H9 (cell line): ENCODE measurements at regions not wholly inside any gene's neighbourhood (a gene's known extent, or its start where the extent isn't known, plus 50 kb on each side); places are given as distances from the start of the nearest gene placed in this dataset.

ENCODE experiments used
- DNase-seq: peaks from one replicate; pipeline ENCODE4 v3.0.0-alpha.2; 2017
- H2AFZ ChIP-seq: one replicate; pipeline ENCODE4 v1.6.1; 2013; ENCODE audit warnings: mild to moderate bottlenecking, low read length, control low read depth, moderate library complexity
- H2AK5ac ChIP-seq: 2 replicates; pipeline ENCODE4 v1.6.1; 2013; ENCODE audit warnings: low read length, control low read depth, mixed read lengths; ENCODE audit not compliant: insufficient read length
- H2BK120ac ChIP-seq: one replicate; pipeline ENCODE4 v1.6.1; 2013; ENCODE audit warnings: low read depth, mild to moderate bottlenecking, low read length, control low read depth, inconsistent platforms; ENCODE audit not compliant: poor library complexity, severe bottlenecking
- H2BK12ac ChIP-seq: 2 replicates; pipeline ENCODE4 v1.6.1; 2013; ENCODE audit warnings: low read length, control low read depth, mixed read lengths, low read depth; ENCODE audit not compliant: insufficient read length
- H2BK15ac ChIP-seq: 2 replicates; pipeline ENCODE4 v1.6.1; 2013; ENCODE audit warnings: low read depth, low read length, control low read depth
- H2BK20ac ChIP-seq: one replicate; pipeline ENCODE4 v1.6.1; 2013; ENCODE audit warnings: low read depth, mild to moderate bottlenecking, low read length, control low read depth, inconsistent platforms; ENCODE audit not compliant: poor library complexity, severe bottlenecking
- H2BK5ac ChIP-seq: 2 replicates; pipeline ENCODE4 v1.6.1; 2013; ENCODE audit warnings: low read length, control low read depth, mixed read lengths; ENCODE audit not compliant: insufficient read length
- H3K14ac ChIP-seq: 2 replicates; pipeline ENCODE4 v1.6.1; 2013; ENCODE audit warnings: low read length, control low read depth; ENCODE audit not compliant: insufficient read depth
- H3K18ac ChIP-seq: 2 replicates; pipeline ENCODE4 v1.6.1; 2013; ENCODE audit warnings: low read depth, mild to moderate bottlenecking, mixed read lengths, low read length, control low read depth; ENCODE audit not compliant: insufficient read length
- H3K23ac ChIP-seq: 2 replicates; pipeline ENCODE4 v1.6.1; 2013; ENCODE audit warnings: low read length, control low read depth, mixed read lengths, low read depth; ENCODE audit not compliant: insufficient read length
- H3K23me2 ChIP-seq: 2 replicates; pipeline ENCODE4 v1.6.1; 2013; ENCODE audit warnings: low read depth, mild to moderate bottlenecking, mixed read lengths, low read length, control low read depth; ENCODE audit not compliant: insufficient read length, poor library complexity, severe bottlenecking
- H3K27ac ChIP-seq: 2 replicates; pipeline ENCODE4 v1.5.1; 2013; ENCODE audit warnings: low read length, control low read depth, mixed read lengths, low read depth; ENCODE audit not compliant: insufficient read length
- H3K27me3 ChIP-seq: 2 replicates; pipeline ENCODE4 v1.6.1; 2013; ENCODE audit warnings: low read length, control low read depth, inconsistent platforms; ENCODE audit not compliant: insufficient read depth
- H3K4ac ChIP-seq: 2 replicates; pipeline ENCODE4 v1.6.1; 2013; ENCODE audit warnings: low read depth, mild to moderate bottlenecking, control low read depth, inconsistent platforms, low read length, moderate library complexity
- H3K4me1 ChIP-seq: 2 replicates; pipeline ENCODE4 v1.6.1; 2013; ENCODE audit warnings: low read length, control low read depth, inconsistent platforms; ENCODE audit not compliant: insufficient read depth
- H3K4me2 ChIP-seq: 2 replicates; pipeline ENCODE4 v1.6.1; 2013; ENCODE audit warnings: low read length, control low read depth, mixed read lengths; ENCODE audit not compliant: insufficient read length, insufficient read depth
- H3K56ac ChIP-seq: 2 replicates; pipeline ENCODE4 v1.6.1; 2013; ENCODE audit warnings: low read depth, mild to moderate bottlenecking, mixed read lengths, low read length, control low read depth; ENCODE audit not compliant: insufficient read length
- H3K79me1 ChIP-seq: 2 replicates; pipeline ENCODE4 v1.6.1; 2013; ENCODE audit warnings: low read depth, mild to moderate bottlenecking, moderate library complexity, low read length, control low read depth, inconsistent platforms; ENCODE audit not compliant: insufficient read depth, poor library complexity, severe bottlenecking
- H3K79me2 ChIP-seq: 2 replicates; pipeline ENCODE4 v1.6.1; 2013; ENCODE audit warnings: low read length, control low read depth, inconsistent platforms; ENCODE audit not compliant: insufficient read depth
- H3K9ac ChIP-seq: 2 replicates; pipeline ENCODE4 v1.6.1; 2013; ENCODE audit warnings: low read length, control low read depth, mixed read lengths; ENCODE audit not compliant: insufficient read length; ENCODE audit errors: extremely low read depth
- H3K9me3 ChIP-seq: one replicate; pipeline ENCODE4 v1.6.1; 2013; ENCODE audit warnings: low read depth, low read length, inconsistent platforms; ENCODE audit not compliant: control insufficient read depth
- H3T11ph ChIP-seq: one replicate; pipeline ENCODE4 v1.6.1; 2013; ENCODE audit warnings: mild to moderate bottlenecking, low read length, control low read depth, inconsistent platforms
- H4K20me1 ChIP-seq: one replicate; pipeline ENCODE4 v1.6.1; 2013; ENCODE audit not compliant: control insufficient read depth, insufficient read length, insufficient read depth
- H4K5ac ChIP-seq: 2 replicates; pipeline ENCODE4 v1.6.1; 2013; ENCODE audit warnings: low read depth, mild to moderate bottlenecking, mixed read lengths, low read length, control low read depth; ENCODE audit not compliant: insufficient read length
- H4K8ac ChIP-seq: replicated peaks from 2 replicates; pipeline ENCODE4 v1.6.1; 2013; ENCODE audit warnings: low read length, control low read depth, mixed read lengths, low read depth; ENCODE audit not compliant: insufficient read length
- H4K91ac ChIP-seq: 2 replicates; pipeline ENCODE4 v1.6.1; 2013; ENCODE audit warnings: low read depth, mild to moderate bottlenecking, moderate library complexity, mixed read lengths, low read length, control low read depth; ENCODE audit not compliant: insufficient read length
- H3K27ac Mint-ChIP-seq, 3 experiments: 2 replicates in 2 of 3; 3 replicates in 1 of 3; pipeline ENCODE4 v1.8.0; 2020 to 2021; ENCODE audit warnings: mixed read lengths in 3 of 3, mild to moderate bottlenecking in 1 of 3, moderate library complexity in 1 of 3
- H3K27me3 Mint-ChIP-seq: 2 replicates; pipeline ENCODE4 v1.8.0; 2021; ENCODE audit warnings: low read depth, mild to moderate bottlenecking, moderate library complexity, mixed read lengths
- H3K36me3 Mint-ChIP-seq, 3 experiments: 2 replicates in 2 of 3; 3 replicates in 1 of 3; pipeline ENCODE4 v1.8.0; 2020 to 2021; ENCODE audit warnings: low read depth in 3 of 3, mixed read lengths in 3 of 3; ENCODE audit not compliant: insufficient read depth in 1 of 3
- H3K4me1 Mint-ChIP-seq, 2 experiments: 2 replicates each; pipeline ENCODE4 v1.8.0; 2020; ENCODE audit warnings: mixed read lengths in 2 of 2
- H3K4me3 Mint-ChIP-seq, 2 experiments: 2 replicates in 1 of 2; 3 replicates in 1 of 2; pipeline ENCODE4 v1.8.0; 2020 to 2021; ENCODE audit warnings: mild to moderate bottlenecking in 2 of 2, mixed read lengths in 2 of 2, moderate library complexity in 1 of 2
- H3K9me3 Mint-ChIP-seq, 2 experiments: 2 replicates in 1 of 2; 3 replicates in 1 of 2; pipeline ENCODE4 v1.8.0; 2020; ENCODE audit warnings: mild to moderate bottlenecking in 2 of 2, mixed read lengths in 2 of 2, moderate library complexity in 1 of 2
- WGBS: extraction: QIAGEN DNeasy Blood & Tissue Kit; methylation state at CpG from one replicate; pipeline ENCODE4 v1.1.7; 2013; ENCODE audit warnings: missing lambda C conversion rate, low lambda C conversion rate, mixed read lengths; ENCODE audit not compliant: insufficient read length; ENCODE audit errors: extremely low coverage; 5-methylcytosine and 5-hydroxymethylcytosine counted together
- TF ChIP-seq, protein P1 (sequence below): fragments of 200-600 bp; sonication (generic); conservative IDR thresholded peaks from 3 replicates; pipeline ENCODE4 v1.8.0; 2021; ENCODE audit warnings: antibody characterized with exemption, mild to moderate bottlenecking

DNA sequence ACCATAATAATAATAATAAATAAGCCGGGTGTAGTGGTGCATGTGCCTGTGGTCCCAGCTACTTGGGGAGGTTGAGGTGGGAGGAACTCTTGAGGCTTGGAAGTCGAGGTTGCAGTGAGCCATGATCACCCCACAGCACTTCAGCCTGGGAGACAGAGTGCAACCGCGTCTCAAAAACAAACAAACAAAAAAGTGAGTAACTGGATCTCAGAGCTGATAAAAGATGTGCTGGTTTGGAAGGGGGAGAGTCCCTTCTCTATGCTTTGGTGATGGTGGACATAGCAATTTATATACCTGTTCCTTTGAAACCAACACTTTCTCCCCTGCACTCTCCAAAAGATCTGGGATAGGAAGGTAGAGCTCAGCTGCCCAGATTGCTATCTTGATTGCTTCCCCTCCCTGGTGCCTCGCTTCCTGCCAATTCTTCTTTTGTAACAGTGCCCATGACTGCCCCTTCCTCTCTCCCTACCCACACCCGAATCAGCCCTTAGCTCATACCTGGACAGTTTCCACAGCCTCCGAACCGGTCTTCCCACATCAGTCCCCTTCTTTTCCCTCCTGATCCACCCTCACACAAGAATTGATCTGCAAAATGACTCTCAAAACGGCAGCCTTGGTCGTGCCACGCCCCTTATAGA, 55.1 kb upstream of the UBE2E1 start:
- Histone ChIP-seq H3K23ac (no peak overlapping the region), H3K27ac (no peak overlapping the region), H3K9me3 (no peaks in the 10 kb centered on the region), H2BK20ac (no peak overlapping the region), H2AK5ac (no peak overlapping the region), H3K23me2 (peaks cover 4% of the 10 kb centered on the region), H3K79me2 (no peaks in the 10 kb centered on the region), H3K4ac (no peak overlapping the region), H3K9ac (no peak overlapping the region), H2AFZ (peak overlapping the region; percentile 17), H4K8ac (no peak overlapping the region), H3K56ac (no peak overlapping the region), H3K14ac (peak overlapping the region; percentile 50; the same call in 1 of the 2 replicates), H3T11ph (no peak overlapping the region), H4K5ac (no peak overlapping the region), H3K4me1 (peaks cover 7% of the 10 kb centered on the region), H2BK15ac (no peak overlapping the region), H4K91ac (no peak overlapping the region), H4K20me1 (no peaks in the 10 kb centered on the region), H2BK5ac (no peak overlapping the region), H3K4me2 (peak overlapping the region; percentile 31), H2BK120ac (no peak overlapping the region), H2BK12ac (no peak overlapping the region), H3K27me3 (no peaks in the 10 kb centered on the region), H3K79me1 (no peaks in the 10 kb centered on the region), H3K18ac (no peak overlapping the region)
- no peaks in the 10 kb centered on the region for H3K36me3 Mint-ChIP-seq
- DNase-seq: no peak
- H3K27ac Mint-ChIP-seq: peak overlapping the region; percentile 17 to 93 (median 19); a peak in 6 of 7 replicates
- H3K4me1 Mint-ChIP-seq: peaks cover 35 to 42% of the 10 kb centered on the region in 2 experiments
- no CpG with 5 or more reads among the region's 11 CpGs for WGBS
- peak overlapping the region; percentile 37 to 62; a peak in 4 of 5 replicates for H3K4me3 Mint-ChIP-seq
- peaks cover 8% of the 10 kb centered on the region for H3K27me3 Mint-ChIP-seq
- TF ChIP-seq, protein P1, sequence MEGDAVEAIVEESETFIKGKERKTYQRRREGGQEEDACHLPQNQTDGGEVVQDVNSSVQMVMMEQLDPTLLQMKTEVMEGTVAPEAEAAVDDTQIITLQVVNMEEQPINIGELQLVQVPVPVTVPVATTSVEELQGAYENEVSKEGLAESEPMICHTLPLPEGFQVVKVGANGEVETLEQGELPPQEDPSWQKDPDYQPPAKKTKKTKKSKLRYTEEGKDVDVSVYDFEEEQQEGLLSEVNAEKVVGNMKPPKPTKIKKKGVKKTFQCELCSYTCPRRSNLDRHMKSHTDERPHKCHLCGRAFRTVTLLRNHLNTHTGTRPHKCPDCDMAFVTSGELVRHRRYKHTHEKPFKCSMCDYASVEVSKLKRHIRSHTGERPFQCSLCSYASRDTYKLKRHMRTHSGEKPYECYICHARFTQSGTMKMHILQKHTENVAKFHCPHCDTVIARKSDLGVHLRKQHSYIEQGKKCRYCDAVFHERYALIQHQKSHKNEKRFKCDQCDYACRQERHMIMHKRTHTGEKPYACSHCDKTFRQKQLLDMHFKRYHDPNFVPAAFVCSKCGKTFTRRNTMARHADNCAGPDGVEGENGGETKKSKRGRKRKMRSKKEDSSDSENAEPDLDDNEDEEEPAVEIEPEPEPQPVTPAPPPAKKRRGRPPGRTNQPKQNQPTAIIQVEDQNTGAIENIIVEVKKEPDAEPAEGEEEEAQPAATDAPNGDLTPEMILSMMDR: no peak
- no peaks in the 10 kb centered on the region for H3K9me3 Mint-ChIP-seq
